ENCODE measurements at regions not wholly inside any gene's neighbourhood (a gene's known extent, or its start where the extent isn't known, plus 50 kb on each side); places are given as distances from the start of the nearest gene placed in this dataset.

- no peak for TF ChIP-seq CTCF (conservative IDR thresholded peaks at IDR 0.05; ENCODE audit: low read depth, low read length)
- TF ChIP-seq EZH2phosphoT487 (IDR thresholded peaks at IDR 0.05; ENCODE audit: borderline replicate concordance, low read length), result no peak
Measured at GRCh38 chr12:43208221-43208620, 343.8 kb downstream of the ADAMTS20 start.

Data from PC-3 (cell line).